ENCODE measurements at regions not wholly inside any gene's neighbourhood (a gene's known extent, or its start where the extent isn't known, plus 50 kb on each side); places are given as distances from the start of the nearest gene placed in this dataset.

DNA sequence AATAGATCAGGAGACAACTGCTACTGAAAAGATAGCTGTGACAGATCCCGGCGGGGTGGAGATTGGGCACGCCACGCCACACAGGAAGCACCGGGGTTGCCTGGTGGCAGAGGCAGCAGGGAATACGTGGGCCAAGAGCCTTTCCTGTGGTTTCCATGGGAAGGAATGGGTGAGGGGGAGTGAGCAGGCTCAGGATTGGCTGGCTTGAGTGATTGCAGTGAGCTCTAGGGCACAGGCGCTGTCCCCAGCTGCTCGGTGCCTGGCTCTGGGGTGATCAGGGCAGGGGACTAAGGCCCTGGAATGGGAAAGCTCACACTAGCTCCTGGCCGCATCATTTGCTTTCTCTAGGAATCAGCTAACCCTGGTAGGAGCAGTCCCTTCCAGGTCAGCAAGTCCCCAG is 166.1 kb downstream of the USP12 start:
- TF ChIP-seq, protein P1, sequence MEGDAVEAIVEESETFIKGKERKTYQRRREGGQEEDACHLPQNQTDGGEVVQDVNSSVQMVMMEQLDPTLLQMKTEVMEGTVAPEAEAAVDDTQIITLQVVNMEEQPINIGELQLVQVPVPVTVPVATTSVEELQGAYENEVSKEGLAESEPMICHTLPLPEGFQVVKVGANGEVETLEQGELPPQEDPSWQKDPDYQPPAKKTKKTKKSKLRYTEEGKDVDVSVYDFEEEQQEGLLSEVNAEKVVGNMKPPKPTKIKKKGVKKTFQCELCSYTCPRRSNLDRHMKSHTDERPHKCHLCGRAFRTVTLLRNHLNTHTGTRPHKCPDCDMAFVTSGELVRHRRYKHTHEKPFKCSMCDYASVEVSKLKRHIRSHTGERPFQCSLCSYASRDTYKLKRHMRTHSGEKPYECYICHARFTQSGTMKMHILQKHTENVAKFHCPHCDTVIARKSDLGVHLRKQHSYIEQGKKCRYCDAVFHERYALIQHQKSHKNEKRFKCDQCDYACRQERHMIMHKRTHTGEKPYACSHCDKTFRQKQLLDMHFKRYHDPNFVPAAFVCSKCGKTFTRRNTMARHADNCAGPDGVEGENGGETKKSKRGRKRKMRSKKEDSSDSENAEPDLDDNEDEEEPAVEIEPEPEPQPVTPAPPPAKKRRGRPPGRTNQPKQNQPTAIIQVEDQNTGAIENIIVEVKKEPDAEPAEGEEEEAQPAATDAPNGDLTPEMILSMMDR (IDR thresholded peaks at IDR 0.05; ENCODE audit: insufficient read depth, low read length) = no peak
- TF ChIP-seq GABPA (IDR thresholded peaks at IDR 0.05; ENCODE audit: low read depth) = no peak
- TF ChIP-seq, protein P2, sequence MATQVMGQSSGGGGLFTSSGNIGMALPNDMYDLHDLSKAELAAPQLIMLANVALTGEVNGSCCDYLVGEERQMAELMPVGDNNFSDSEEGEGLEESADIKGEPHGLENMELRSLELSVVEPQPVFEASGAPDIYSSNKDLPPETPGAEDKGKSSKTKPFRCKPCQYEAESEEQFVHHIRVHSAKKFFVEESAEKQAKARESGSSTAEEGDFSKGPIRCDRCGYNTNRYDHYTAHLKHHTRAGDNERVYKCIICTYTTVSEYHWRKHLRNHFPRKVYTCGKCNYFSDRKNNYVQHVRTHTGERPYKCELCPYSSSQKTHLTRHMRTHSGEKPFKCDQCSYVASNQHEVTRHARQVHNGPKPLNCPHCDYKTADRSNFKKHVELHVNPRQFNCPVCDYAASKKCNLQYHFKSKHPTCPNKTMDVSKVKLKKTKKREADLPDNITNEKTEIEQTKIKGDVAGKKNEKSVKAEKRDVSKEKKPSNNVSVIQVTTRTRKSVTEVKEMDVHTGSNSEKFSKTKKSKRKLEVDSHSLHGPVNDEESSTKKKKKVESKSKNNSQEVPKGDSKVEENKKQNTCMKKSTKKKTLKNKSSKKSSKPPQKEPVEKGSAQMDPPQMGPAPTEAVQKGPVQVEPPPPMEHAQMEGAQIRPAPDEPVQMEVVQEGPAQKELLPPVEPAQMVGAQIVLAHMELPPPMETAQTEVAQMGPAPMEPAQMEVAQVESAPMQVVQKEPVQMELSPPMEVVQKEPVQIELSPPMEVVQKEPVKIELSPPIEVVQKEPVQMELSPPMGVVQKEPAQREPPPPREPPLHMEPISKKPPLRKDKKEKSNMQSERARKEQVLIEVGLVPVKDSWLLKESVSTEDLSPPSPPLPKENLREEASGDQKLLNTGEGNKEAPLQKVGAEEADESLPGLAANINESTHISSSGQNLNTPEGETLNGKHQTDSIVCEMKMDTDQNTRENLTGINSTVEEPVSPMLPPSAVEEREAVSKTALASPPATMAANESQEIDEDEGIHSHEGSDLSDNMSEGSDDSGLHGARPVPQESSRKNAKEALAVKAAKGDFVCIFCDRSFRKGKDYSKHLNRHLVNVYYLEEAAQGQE (IDR thresholded peaks at IDR 0.05; ENCODE audit: insufficient replicate concordance, low read depth) = no peak
- TF ChIP-seq POLR2AphosphoS5 (IDR thresholded peaks at IDR 0.05; ENCODE audit: low read depth) = no peak
